Loucy (cell line): ENCODE measurements at regions not wholly inside any gene's neighbourhood (a gene's known extent, or its start where the extent isn't known, plus 50 kb on each side); places are given as distances from the start of the nearest gene placed in this dataset.

ENCODE experiments used
- EZH2phosphoT487 ChIP-seq: fragments of 200-600 bp; IDR thresholded peaks from 2 replicates; pipeline ENCODE4 v1.6.1; 2018; ENCODE audit warnings: antibody characterized with exemption, mild to moderate bottlenecking, moderate library complexity, borderline replicate concordance
- TF ChIP-seq, protein P1 (sequence below): fragments of 200-600 bp; sonication (generic); conservative IDR thresholded peaks from 2 replicates; pipeline ENCODE4 v1.5.1; 2014; ENCODE audit warnings: mild to moderate bottlenecking, antibody characterized with exemption, low read length

DNA sequence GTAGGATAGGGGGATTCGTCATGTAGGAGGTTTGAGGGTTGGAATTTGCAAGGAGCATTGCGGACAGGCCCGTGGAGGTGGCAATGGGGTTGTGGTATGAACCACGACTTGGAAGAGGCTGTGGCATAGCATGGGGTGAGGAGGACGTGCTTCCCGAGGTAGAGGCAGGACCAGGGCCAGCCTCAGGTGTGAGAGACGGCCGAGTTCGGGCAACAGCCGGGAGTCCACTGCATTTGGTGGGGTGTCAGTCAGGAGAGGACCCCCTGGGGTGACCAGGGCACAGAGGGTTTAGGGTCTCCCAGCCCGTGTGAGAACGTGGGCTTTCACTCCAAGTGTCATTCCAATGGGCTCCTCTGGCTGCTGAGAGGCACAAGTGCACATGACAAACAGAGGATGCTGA, 339.0 kb downstream of the EIPR1 start:
- TF ChIP-seq, protein P1, sequence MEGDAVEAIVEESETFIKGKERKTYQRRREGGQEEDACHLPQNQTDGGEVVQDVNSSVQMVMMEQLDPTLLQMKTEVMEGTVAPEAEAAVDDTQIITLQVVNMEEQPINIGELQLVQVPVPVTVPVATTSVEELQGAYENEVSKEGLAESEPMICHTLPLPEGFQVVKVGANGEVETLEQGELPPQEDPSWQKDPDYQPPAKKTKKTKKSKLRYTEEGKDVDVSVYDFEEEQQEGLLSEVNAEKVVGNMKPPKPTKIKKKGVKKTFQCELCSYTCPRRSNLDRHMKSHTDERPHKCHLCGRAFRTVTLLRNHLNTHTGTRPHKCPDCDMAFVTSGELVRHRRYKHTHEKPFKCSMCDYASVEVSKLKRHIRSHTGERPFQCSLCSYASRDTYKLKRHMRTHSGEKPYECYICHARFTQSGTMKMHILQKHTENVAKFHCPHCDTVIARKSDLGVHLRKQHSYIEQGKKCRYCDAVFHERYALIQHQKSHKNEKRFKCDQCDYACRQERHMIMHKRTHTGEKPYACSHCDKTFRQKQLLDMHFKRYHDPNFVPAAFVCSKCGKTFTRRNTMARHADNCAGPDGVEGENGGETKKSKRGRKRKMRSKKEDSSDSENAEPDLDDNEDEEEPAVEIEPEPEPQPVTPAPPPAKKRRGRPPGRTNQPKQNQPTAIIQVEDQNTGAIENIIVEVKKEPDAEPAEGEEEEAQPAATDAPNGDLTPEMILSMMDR: no peak
- TF ChIP-seq EZH2phosphoT487: no peak
